DOHH2 (cell line): ENCODE measurements at regions not wholly inside any gene's neighbourhood (a gene's known extent, or its start where the extent isn't known, plus 50 kb on each side); places are given as distances from the start of the nearest gene placed in this dataset.

ENCODE experiments used
- H3F3A ChIP-seq: fragments of 200-600 bp; sonication (generic), shearing (Covaris generic); 2 replicates; pipeline ENCODE4 v1.6.0; 2016; ENCODE audit warnings: antibody characterized with exemption, mild to moderate bottlenecking; ENCODE audit not compliant: control insufficient read depth, insufficient read depth
- H3K27ac ChIP-seq: fragments of 200-600 bp; sonication (generic); 2 replicates; pipeline ENCODE4 v1.5.1; 2014; ENCODE audit warnings: low read depth, mild to moderate bottlenecking, low read length, moderate library complexity
- H3K27me3 ChIP-seq: fragments of 200-600 bp; sonication (generic); 2 replicates; pipeline ENCODE4 v1.6.1; 2014; ENCODE audit warnings: mild to moderate bottlenecking, low read length, mixed read lengths; ENCODE audit not compliant: control insufficient read depth
- H3K36me3 ChIP-seq: fragments of 200-600 bp; sonication (generic); 2 replicates; pipeline ENCODE4 v1.6.1; 2014; ENCODE audit warnings: mild to moderate bottlenecking, low read length, moderate library complexity, mixed read lengths; ENCODE audit not compliant: control insufficient read depth
- H3K4me1 ChIP-seq: fragments of 200-600 bp; sonication (generic); 2 replicates; pipeline ENCODE4 v1.6.1; 2014; ENCODE audit warnings: mild to moderate bottlenecking, low read length, mixed read lengths; ENCODE audit not compliant: control insufficient read depth
- H3K4me2 ChIP-seq: fragments of 200-600 bp; sonication (generic); 2 replicates; pipeline ENCODE4 v1.6.0; 2014; ENCODE audit warnings: mild to moderate bottlenecking, low read length, moderate library complexity
- H3K4me3 ChIP-seq: fragments of 200-600 bp; sonication (generic); 2 replicates; pipeline ENCODE4 v1.5.1; 2014; ENCODE audit warnings: mild to moderate bottlenecking, low read length, mixed read lengths
- H3K79me2 ChIP-seq: fragments of 200-600 bp; sonication (generic); 2 replicates; pipeline ENCODE4 v1.6.1; 2014; ENCODE audit warnings: mild to moderate bottlenecking, low read length, mixed read lengths; ENCODE audit not compliant: control insufficient read depth
- H3K9me2 ChIP-seq: fragments of 200-600 bp; sonication (generic); replicated peaks from 2 replicates; pipeline ENCODE4 v1.6.1; 2014; ENCODE audit warnings: mild to moderate bottlenecking, low read length, mixed read lengths; ENCODE audit not compliant: control insufficient read depth
- H3K9me3 ChIP-seq: fragments of 200-600 bp; sonication (generic); 2 replicates; pipeline ENCODE4 v1.6.1; 2014; ENCODE audit warnings: antibody characterized with exemption, low read length, mixed read lengths; ENCODE audit not compliant: control insufficient read depth, insufficient read depth
- H4K20me1 ChIP-seq: fragments of 200-600 bp; sonication (generic); 2 replicates; pipeline ENCODE4 v1.6.0; 2014; ENCODE audit warnings: low read depth, mild to moderate bottlenecking, antibody characterized with exemption, low read length, moderate library complexity; ENCODE audit not compliant: control insufficient read depth, insufficient read depth
- EZH2phosphoT487 ChIP-seq: fragments of 200-600 bp; sonication (generic); IDR thresholded peaks from 2 replicates; pipeline ENCODE4 v1.6.1; 2017; ENCODE audit warnings: borderline replicate concordance, mild to moderate bottlenecking, antibody characterized with exemption, low read length, moderate library complexity, mixed read lengths
- TF ChIP-seq, protein P1 (sequence below): fragments of 200-600 bp; sonication (generic); IDR thresholded peaks from one replicate; pipeline ENCODE4 v1.5.1; 2014; ENCODE audit warnings: antibody characterized with exemption, mild to moderate bottlenecking, low read depth, low read length; ENCODE audit not compliant: poor library complexity, severe bottlenecking

DNA sequence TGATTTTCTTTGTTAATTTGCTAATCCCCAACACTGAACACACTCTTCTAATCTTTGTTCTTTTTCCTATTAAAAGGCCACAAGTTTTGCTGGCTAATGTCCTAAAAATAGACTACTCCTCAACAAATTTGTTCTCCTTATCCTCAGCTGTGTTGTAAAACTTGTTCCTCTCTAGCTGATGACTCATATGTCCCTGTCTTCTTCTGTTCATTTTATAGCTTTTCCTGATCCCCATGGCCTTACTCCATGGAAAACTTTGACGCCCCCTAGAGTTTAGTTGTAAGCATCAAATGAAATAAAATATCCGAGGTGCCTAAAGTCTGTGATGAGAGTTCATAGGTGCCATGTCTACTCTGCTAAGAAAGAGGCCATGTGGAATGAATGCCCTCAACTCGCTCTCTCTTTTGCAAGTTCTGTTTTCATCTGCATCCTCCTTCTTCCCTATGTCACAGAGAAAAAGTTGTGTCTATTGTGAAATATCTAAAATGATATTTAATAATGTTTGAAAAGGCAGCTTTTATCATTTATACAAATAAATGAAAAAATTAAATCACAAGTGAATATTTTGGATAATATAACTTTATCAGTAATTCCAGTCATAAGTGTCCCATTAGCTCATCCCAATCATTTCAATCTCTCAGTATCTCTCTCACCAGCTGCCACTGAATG lies 237.9 kb downstream of the IPO8 start:
- Histone ChIP-seq H3K4me1 (no peaks in the 10 kb centered on the region), H3K4me3 (no peak overlapping the region), H3F3A (no peaks in the 10 kb centered on the region), H3K36me3 (no peaks in the 10 kb centered on the region), H3K27me3 (no peaks in the 10 kb centered on the region), H3K79me2 (no peaks in the 10 kb centered on the region), H3K9me2 (no peaks in the 10 kb centered on the region), H3K27ac (no peak overlapping the region), H3K4me2 (no peak overlapping the region), H3K9me3 (no peaks in the 10 kb centered on the region), H4K20me1 (no peaks in the 10 kb centered on the region)
- TF ChIP-seq, protein P1, sequence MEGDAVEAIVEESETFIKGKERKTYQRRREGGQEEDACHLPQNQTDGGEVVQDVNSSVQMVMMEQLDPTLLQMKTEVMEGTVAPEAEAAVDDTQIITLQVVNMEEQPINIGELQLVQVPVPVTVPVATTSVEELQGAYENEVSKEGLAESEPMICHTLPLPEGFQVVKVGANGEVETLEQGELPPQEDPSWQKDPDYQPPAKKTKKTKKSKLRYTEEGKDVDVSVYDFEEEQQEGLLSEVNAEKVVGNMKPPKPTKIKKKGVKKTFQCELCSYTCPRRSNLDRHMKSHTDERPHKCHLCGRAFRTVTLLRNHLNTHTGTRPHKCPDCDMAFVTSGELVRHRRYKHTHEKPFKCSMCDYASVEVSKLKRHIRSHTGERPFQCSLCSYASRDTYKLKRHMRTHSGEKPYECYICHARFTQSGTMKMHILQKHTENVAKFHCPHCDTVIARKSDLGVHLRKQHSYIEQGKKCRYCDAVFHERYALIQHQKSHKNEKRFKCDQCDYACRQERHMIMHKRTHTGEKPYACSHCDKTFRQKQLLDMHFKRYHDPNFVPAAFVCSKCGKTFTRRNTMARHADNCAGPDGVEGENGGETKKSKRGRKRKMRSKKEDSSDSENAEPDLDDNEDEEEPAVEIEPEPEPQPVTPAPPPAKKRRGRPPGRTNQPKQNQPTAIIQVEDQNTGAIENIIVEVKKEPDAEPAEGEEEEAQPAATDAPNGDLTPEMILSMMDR: peak; percentile 36
- TF ChIP-seq EZH2phosphoT487: no peak

DNA sequence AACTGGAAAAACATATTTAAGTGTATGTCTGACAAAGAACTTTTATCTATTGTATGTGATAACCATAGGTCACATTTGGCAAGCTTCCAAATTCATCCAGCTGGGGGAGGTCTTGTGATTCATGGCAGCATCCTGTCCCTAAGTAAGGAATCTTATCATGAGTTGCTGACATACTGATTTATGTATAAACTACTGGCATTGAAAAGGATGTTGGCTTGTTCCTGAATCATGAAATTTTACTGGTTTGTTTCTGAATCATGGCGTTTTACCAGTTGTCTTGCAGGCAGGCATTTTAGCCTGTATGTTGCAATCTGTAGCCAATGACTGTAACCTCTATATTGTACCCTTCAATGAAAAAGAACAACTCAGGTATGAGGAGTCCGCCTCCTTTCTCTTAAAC lies 244.8 kb downstream of the IPO8 start:
- Histone ChIP-seq H3K4me1 (no peaks in the 10 kb centered on the region), H3K9me3 (no peaks in the 10 kb centered on the region), H3K9me2 (no peaks in the 10 kb centered on the region), H3K79me2 (no peaks in the 10 kb centered on the region), H3K27ac (no peak overlapping the region), H3K4me3 (no peak overlapping the region), H3K27me3 (no peaks in the 10 kb centered on the region), H3F3A (no peaks in the 10 kb centered on the region), H4K20me1 (no peaks in the 10 kb centered on the region), H3K36me3 (no peaks in the 10 kb centered on the region), H3K4me2 (no peak overlapping the region)
- TF ChIP-seq, protein P1: no peak
- no peak for TF ChIP-seq EZH2phosphoT487

DNA sequence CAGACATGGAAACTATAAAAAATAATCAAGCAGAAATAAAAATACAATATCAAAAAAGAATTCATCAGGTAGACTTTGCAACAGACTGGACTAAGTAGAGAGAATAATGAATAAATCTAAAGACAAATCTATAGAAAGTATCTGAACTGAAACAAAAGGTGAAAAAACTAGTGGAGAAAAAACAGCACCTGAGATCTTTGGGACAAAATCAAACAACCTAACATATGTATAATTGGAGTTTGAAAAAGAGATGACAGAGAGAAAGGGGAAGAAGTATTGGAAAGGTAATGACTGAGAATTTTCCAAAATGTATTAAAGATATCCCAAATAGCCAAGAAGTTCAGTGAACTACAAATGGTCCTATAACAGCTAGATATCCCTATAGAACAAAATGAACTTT lies 245.4 kb downstream of the IPO8 start:
- Histone ChIP-seq H3K9me2 (no peaks in the 10 kb centered on the region), H3K4me2 (no peak overlapping the region), H3K79me2 (no peaks in the 10 kb centered on the region), H3K4me1 (no peaks in the 10 kb centered on the region), H3K9me3 (no peaks in the 10 kb centered on the region), H4K20me1 (no peaks in the 10 kb centered on the region), H3F3A (no peaks in the 10 kb centered on the region), H3K4me3 (no peak overlapping the region), H3K27me3 (no peaks in the 10 kb centered on the region), H3K36me3 (no peaks in the 10 kb centered on the region), H3K27ac (no peak overlapping the region)
- TF ChIP-seq, protein P1: no peak
- TF ChIP-seq EZH2phosphoT487: no peak
